ENCODE measurements at regions not wholly inside any gene's neighbourhood (a gene's known extent, or its start where the extent isn't known, plus 50 kb on each side); places are given as distances from the start of the nearest gene placed in this dataset.
A peak's percentile ranks its signal among the peaks of the same experiment; 100 is the strongest.

DNA sequence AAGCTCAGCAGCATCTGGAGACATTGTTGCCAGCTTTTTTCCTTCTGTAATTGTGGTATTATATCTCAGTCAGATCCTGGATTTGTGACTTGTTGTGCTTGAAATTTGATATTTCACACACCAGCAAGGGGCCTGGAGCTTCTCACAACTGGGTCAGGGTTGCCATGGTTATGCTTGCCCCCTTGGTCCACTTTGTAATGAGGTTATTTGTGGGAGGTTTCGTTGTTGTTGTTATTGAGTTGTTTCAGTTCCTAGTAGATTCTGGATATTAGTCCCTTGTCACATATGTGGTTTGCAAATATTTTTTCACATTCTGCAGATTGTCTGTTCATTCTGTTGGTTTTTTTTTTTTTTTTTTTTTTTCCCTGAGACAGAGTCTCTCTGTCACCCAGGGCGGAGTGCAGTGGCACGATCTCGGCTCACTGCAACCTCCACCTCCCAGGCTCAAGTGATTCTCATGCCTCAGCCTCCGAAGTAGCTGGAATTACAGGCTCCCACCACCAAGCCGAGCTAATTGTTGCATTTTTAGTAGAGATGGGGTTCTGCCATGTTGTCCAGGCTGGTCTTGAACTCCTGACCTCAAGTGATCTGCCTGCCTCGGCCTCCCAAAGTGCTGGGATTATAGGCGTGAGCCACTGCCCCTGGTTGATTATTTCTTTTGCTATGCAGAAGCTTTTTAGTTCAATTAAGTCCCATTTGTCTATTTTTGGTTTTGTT is 80.6 kb upstream of the ETV6 start:
- DNase-seq, result no peak

DNA sequence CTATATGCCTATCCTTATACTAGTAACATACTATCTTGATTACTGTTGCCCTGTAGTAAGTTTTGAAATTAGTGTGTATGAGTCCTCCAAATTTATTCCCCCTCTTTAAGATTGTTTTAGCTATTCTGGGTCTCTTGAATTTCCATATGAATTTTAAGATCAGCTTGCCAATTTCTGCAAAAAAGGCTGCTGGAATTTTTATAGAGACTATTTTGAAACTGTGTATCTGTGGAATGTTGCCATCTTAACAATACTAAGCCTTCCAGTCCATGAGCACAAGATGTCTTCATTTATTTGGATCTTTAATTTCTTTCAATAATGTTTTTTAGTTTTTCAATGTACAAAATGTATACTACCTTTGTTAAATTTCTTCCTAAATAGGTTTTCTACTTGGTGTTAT is 79.8 kb upstream of the ETV6 start:
- no peak for DNase-seq

DNA sequence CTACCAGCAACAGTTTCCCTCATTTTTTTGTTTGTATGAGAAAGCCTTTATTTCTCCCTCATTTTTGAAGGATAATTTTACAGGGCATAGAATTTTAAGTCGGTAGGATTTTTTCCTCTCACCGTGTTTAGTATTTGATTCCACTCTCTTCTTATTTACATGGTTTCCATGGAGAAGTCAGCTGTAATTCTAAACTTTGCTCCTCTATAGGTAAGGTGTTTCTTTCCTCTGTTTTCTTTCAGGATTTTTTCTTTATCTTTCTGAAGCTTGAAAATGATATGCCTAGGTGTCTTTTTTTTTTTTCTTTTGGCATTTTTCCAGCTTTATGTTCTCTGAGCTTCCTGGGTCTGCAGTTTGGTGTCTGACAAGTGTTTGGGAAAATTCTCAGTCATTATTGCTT is 75.6 kb upstream of the ETV6 start:
- DNase-seq, result no peak

DNA sequence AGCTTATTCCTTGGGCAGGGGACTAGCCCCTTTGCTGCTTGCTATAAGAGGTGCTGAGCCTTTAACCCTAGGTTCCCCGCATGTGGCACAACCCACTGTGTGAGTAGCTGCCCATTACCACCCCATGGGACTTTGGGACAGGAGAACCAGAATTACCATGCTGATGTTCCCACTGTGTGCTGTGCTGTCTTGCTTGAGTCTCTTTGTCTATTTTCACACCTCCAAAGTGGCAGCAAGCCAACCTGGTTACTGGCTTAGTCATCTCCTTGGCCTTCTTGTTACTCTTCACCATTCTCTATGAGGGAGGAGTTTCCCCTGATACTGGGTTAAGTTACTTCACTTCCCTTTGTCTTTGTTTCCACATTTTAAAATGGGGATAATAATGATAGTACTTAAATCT is 73.4 kb upstream of the ETV6 start:
- peak; percentile 44 to 75 (median 62) for DNase-seq

DNA sequence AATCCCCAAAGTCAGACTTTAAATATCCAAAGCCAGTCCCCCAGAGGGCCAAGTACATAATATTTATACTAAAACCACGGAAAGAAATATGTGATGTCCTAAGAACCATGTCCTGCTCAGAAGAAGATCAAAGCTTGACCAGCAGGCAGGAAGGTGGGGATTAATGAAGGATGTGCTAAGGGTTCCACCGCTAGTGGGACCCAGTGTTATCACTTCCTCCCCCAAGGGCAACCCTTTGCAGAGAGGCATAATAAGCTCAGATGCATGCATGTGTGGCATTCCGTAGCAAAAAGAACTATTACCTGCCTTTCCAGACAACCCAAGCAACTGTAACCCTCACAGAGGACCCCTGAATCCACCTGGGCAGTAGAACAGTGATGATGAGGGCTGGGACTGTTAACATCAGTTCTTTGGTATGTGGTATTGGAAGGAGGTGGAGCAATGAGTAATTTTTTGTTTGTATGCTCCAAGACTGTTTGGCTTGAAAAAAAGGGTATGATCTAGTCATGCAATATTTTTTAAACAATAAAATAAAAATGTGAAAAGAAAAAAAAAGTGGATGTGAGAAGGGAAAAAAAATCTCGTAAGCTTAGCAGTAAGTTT is 71.7 kb upstream of the ETV6 start:
- DNase-seq, result no peak

DNA sequence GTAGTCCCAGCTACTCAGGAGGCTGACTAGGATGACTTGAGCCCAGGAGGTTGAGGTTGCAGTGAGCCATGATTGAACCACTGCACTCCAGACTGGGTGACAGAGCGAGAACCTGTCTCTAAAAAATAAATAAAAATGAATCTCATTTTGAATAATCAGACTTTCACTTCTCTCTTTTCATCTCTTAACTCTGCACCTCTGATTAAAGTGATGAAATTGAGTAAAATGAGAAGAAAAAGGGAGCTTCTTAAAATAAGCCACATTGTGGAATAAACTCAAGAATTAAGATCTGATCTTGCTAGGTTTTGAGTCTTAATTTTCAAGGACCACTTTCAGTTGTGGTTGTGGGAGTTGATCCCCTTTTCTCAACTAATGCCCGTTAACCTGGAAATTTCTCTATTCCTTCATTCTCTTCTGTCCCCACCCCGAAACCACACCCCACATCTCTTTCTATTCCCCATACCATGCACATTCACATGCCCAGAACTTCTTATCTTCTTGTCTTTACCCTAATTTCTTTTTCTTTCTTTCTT is 70.9 kb upstream of the ETV6 start:
- no peak for DNase-seq

DNA sequence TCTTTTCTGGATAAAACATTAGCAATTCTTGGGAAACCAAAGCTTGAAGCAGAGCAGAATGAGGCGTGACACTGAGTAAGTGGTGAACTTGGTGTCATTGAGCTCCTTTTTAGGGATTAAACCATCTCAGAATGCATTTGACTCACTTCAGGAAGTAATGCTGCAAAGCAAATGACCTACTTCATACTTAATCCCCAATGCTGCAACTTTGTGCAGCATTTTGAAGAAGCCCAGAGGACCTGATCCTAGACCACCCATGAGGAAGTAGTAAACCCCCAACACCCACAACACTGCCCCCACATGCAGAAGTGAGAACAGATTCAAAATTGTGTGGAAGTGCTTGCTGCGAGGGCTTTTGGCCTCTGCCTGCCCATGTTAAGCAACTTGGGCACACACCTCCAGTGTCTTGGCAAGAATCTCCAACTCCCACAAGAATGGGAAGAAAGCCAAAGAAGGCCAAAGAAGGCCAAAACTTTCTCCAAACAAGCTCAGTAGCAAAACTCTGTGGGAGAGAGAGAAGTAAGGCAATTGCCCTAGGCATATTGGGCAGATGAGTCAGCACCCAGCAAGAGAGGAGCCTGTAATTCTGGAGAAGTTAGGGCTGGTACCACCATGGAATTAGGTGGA is 69.2 kb upstream of the ETV6 start:
- peak; percentile 87 to 98 (median 91) for DNase-seq

DNA sequence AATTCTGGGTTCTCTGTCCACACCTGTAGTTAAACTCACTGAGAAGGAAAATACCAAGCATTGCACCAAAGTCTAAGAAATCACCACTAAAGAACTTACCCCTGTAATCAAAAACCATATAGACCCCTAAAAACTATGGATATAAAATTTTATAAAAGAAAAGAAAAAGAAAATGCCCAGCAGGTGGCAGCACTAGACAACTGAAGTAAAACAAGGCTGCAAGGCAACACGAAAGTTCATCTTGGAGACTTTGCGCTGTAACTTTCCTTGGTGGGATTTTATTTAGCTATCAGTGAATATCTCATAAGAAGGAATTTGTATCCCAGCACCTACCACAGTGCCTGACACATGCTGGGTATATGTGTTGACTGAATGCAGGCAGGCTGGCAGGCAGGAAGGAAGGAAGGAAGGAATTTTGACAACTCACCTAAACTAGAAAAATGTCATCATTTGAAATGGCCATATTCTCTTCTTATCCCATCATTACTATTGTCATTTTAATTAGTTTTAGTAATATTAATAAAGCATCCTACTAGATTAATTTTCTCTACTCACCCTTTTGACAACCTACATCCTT is 68.2 kb upstream of the ETV6 start:
- peak; percentile 83 to 95 (median 89) for DNase-seq

DNA sequence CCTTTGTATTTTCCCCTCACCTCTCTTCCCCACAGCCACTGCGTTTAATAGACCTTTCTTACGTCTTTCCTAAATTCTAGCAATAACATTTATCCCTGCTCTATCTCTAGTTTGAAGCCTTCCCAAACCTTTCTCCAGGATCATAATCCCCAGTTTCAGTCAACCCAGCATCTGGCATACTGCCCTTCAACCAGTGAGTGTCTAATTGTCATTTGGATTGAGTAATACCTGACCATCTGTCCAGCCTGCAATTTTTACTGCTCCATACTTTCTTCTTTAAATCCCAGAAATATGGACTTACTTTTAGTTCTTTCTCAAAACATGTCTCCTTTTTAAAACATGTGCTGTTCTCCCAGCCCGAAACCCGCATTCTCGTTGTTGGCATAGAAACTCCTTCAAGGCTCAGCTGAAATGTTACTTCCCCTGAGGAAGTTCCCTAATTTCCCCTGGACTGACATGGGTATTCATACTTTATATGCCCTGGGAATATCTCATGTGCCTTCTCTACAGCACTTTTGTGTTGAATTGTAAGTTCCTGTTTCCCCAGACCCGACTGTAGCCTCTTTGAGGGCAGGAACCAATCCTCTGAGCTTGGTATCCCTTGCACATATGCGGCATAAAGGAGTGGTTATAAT is 65.1 kb upstream of the ETV6 start:
- peak; percentile 81 to 95 (median 90) for DNase-seq

DNA sequence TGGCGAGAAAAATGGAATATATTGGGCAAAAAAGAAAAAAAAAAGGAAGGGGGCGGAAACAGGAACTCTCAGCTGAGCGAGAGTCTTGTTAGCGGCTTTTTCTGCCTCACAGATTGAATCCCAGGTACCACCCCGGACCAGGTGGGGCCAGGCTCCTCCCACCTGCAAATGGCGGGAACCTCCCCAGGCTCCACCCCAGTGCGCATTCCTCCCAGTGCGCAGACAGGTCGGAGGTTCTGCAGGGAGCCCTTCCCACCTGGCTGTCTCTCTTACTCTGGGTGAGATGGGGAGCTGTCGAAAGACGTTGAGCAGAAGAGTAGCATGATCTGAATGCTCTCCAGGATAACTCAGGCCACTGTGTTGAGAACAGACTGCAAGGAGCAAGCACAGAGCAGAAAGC is 57.0 kb upstream of the ETV6 start:
- no peak for DNase-seq

DNA sequence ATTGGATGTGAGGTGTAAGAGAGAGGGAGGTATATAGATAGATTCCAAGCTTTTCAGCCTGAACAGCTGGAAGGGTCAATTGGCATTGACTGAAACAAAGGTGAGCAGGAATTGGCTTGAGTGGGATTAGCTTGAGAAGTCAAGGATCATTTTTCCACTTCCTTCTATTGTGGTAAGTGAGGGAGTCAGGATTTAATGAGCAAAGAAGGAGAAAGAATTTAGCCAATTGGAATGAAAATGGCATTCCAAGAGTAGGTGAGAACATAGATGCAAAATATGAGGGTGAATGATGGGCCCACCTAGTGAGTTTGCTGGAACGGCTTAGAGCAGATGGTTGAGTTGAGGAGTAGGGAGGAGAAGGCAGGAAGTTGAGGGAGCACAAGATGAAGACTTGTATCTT is 56.5 kb upstream of the ETV6 start:
- DNase-seq, result no peak

DNA sequence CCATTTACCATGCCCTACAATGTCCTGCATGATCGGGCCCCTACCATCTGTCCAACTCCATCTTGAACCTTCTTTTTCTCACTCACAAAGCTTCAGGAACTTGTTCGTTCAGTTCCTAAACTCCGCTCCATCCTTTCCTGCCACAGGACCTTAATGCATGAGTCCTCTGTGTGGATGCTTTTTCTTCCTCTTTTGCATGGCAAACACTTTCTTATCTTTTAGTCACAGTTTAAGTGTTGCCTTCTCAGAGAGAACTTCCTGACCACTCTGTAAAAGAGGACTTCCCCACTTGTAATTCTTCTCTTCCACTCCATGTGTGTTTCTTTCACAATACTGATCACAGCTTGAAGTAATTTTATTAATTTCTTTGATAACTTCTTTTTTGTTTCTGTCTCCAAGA is 54.4 kb upstream of the ETV6 start:
- DNase-seq, result peak; percentile 41 to 74 (median 54)

DNA sequence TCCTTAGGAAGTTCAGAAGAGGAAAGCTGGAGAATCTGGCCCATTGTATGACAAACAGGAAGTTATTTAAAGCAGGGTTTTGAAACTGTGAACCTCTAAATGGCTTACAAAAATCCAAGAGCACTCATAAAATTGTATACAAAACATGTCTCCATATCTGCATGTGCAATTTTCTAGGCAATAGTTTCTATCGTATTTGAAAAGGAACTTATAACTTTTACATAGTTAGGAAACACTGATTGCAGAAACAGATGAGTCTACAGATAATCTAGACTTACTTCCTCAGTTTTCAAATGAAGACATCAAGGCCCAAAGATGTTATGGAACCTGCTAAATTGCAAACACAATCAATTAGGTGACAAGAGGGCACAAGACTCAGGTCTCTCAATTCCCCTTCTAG is 53.3 kb upstream of the ETV6 start:
- DNase-seq, result peak in 2 of 4 experiments; percentile 58 to 62

DNA sequence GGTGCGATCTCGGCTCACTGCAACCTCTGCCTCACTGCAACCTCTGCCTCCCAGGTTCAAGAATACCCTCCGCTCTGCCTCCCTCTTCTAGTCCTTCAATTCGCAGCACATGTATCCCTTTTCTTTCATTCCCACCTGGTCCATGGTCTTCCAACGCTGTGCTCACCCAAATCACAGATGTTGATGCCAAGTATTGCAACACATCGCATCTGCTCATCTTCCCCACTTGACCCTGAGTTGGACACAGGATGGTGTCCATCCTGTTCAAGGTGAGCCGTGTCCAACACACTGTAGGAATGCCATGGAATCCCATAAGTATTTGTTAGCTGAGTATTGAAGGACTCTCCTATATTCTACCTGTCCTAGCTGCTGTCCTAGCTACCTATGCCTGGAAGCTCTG is 50.6 kb upstream of the ETV6 start:
- DNase-seq, result no peak

Data from suppressor macrophage (primary cell).